Neutrophil (primary cell): ENCODE measurements at regions not wholly inside any gene's neighbourhood (a gene's known extent, or its start where the extent isn't known, plus 50 kb on each side); places are given as distances from the start of the nearest gene placed in this dataset.

ENCODE experiments used
- H3K27ac ChIP-seq: fragments of 200-600 bp; sonication (generic); 2 replicates; pipeline ENCODE4 v1.5.1; 2016; ENCODE audit warnings: mild to moderate bottlenecking, moderate library complexity
- H3K27me3 ChIP-seq: fragments of 200-600 bp; sonication (generic); 2 replicates; pipeline ENCODE4 v1.6.0; 2016; ENCODE audit warnings: mild to moderate bottlenecking
- H3K36me3 ChIP-seq: fragments of 200-600 bp; sonication (generic); 2 replicates; pipeline ENCODE4 v1.5.1; 2017
- H3K4me1 ChIP-seq, 2 experiments: fragments of 200-600 bp in 1 of 2; sonication (generic) in 1 of 2; 1 replicate in 1 of 2; 2 replicates in 1 of 2; pipeline versions ENCODE4 v1.5.1 to v1.6.1; 2013 to 2016; ENCODE audit warnings: low read depth in 1 of 2, low read length in 1 of 2, mild to moderate bottlenecking in 1 of 2, moderate library complexity in 1 of 2; ENCODE audit not compliant: control insufficient read depth in 1 of 2, insufficient read depth in 1 of 2
- H3K4me3 ChIP-seq, 2 experiments: fragments of 200-600 bp in 1 of 2; sonication (generic) in 1 of 2; 1 replicate in 1 of 2; 2 replicates in 1 of 2; pipeline ENCODE4 v1.5.1; 2013 to 2016; ENCODE audit warnings: low read depth in 1 of 2, low read length in 1 of 2, mild to moderate bottlenecking in 1 of 2, moderate library complexity in 1 of 2
- H3K9me3 ChIP-seq: fragments of 200-600 bp; sonication (generic); 2 replicates; pipeline ENCODE4 v1.5.1; 2016
- TF ChIP-seq, protein P1 (sequence below): fragments of 200-600 bp; sonication (generic); IDR thresholded peaks from 2 replicates; pipeline ENCODE4 v1.5.1; 2016; ENCODE audit warnings: antibody characterized with exemption

DNA sequence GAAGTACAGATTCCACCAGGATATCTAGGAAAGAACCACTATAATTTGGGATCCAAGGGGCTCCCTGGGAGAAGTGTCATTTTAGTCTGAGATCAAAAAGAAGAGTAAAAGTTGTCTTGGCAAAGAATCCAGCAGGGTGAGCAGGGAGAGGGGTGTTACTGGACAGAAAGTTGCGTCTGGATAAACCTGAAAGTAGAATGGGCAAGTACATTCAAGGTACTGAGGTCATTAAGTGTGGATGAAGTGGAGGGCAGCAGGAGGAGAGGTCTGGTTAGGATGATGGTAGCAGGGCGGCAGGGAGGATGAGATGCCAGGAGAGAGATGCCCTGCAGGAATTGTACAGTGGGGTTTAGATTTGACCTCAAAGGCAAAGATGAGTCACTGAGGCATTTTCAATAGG is 253.3 kb downstream of the KLF13 start:
- H3K27ac ChIP-seq: no peak overlapping the region
- TF ChIP-seq, protein P1, sequence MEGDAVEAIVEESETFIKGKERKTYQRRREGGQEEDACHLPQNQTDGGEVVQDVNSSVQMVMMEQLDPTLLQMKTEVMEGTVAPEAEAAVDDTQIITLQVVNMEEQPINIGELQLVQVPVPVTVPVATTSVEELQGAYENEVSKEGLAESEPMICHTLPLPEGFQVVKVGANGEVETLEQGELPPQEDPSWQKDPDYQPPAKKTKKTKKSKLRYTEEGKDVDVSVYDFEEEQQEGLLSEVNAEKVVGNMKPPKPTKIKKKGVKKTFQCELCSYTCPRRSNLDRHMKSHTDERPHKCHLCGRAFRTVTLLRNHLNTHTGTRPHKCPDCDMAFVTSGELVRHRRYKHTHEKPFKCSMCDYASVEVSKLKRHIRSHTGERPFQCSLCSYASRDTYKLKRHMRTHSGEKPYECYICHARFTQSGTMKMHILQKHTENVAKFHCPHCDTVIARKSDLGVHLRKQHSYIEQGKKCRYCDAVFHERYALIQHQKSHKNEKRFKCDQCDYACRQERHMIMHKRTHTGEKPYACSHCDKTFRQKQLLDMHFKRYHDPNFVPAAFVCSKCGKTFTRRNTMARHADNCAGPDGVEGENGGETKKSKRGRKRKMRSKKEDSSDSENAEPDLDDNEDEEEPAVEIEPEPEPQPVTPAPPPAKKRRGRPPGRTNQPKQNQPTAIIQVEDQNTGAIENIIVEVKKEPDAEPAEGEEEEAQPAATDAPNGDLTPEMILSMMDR: no peak
- H3K9me3 ChIP-seq: no peaks in the 10 kb centered on the region
- no peaks in the 10 kb centered on the region for H3K36me3 ChIP-seq
- no peaks in the 10 kb centered on the region for H3K4me1 ChIP-seq
- no peaks in the 10 kb centered on the region for H3K27me3 ChIP-seq
- no peak overlapping the region for H3K4me3 ChIP-seq

DNA sequence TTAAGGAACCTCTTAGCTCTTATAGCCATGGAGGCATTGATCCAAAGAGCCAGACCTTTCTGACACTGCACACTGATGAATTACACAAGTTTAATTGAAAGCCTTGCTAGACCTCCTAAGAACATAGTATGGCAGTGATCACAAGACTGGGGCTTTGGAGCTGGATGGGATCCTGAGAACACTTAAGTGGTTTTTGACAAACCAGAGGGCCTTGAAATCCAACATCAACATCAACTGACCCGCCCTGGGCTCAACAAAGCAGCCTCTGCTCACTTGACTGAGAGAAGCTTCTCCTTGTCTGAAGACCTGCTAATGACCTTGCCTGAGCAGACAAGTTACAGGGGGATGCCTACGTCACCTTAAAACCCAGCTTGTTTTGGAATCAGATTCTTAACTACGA is 257.6 kb downstream of the KLF13 start:
- H3K27ac ChIP-seq: no peak overlapping the region
- H3K27me3 ChIP-seq: no peaks in the 10 kb centered on the region
- TF ChIP-seq, protein P1: no peak
- H3K4me3 ChIP-seq: no peak overlapping the region
- no peaks in the 10 kb centered on the region for H3K36me3 ChIP-seq
- H3K9me3 ChIP-seq: no peaks in the 10 kb centered on the region
- no peaks in the 10 kb centered on the region for H3K4me1 ChIP-seq

DNA sequence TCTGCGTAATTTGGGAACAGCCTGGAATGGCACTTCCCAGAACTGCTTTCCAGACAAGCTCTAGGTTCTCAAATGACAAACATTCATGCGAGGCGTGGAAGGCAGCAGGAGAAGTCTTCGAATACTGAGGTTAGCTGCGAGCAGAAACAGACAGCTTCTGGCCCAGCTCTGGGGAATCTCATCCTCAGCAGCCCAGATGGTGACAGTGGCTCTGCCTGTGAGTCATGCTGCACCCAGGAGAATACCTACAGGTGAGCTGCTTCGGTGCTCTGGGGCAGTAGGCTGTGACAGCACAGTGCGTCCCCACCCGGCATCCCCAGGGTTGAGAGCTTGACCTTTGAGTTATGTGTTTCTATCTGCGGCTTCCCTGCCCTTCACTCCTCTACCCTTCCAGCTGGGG is 258.6 kb downstream of the KLF13 start:
- Histone ChIP-seq H3K36me3 (no peaks in the 10 kb centered on the region), H3K4me1 (no peaks in the 10 kb centered on the region), H3K9me3 (no peaks in the 10 kb centered on the region), H3K27ac (no peak overlapping the region), H3K27me3 (no peaks in the 10 kb centered on the region), H3K4me3 (no peak overlapping the region)
- TF ChIP-seq, protein P1: no peak

DNA sequence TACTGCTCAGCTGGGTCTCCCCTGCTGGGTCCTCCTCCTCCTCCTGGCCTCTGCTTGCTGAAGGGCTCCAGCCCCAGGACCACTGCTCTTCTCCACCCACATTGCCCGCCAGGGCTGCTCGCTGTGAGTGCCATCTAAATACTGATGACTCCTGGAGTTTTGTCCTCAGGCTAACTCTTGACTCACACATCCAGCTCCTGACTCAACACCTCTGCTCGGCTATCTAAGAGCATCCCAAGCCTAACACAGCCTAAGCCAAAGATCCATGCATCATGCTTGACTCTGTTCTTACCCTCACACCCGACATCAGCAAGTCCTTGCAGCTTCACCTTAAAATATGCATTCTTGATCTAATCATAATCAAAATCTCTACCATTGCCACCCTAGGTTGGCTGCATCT is 260.2 kb downstream of the KLF13 start:
- Histone ChIP-seq H3K27ac (no peak overlapping the region), H3K36me3 (no peaks in the 10 kb centered on the region), H3K4me3 (no peak overlapping the region), H3K9me3 (no peaks in the 10 kb centered on the region), H3K4me1 (no peaks in the 10 kb centered on the region), H3K27me3 (no peaks in the 10 kb centered on the region)
- TF ChIP-seq, protein P1: no peak

DNA sequence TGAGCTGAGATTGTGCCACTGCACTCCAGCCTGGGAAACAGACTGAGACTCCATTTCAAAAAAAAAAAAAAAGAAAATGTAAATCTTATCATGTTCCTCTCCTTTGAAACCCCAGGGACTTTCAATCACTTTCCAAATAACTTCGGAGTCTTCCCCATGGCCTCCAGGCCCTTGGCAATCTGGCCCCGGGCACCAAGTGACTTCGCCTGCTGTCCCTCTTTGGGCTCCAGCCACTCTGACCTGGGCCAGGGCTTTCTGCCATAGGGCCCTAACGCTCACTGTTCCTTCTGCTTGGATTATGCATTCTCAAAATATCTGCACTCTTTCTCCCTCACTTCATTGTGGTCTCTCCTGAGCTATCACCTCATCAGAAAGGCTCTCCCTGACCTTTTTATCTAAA is 260.9 kb downstream of the KLF13 start:
- TF ChIP-seq, protein P1: no peak
- no peaks in the 10 kb centered on the region for H3K36me3 ChIP-seq
- no peak overlapping the region for H3K4me3 ChIP-seq
- no peaks in the 10 kb centered on the region for H3K9me3 ChIP-seq
- no peak overlapping the region for H3K27ac ChIP-seq
- H3K27me3 ChIP-seq: no peaks in the 10 kb centered on the region
- no peaks in the 10 kb centered on the region for H3K4me1 ChIP-seq

DNA sequence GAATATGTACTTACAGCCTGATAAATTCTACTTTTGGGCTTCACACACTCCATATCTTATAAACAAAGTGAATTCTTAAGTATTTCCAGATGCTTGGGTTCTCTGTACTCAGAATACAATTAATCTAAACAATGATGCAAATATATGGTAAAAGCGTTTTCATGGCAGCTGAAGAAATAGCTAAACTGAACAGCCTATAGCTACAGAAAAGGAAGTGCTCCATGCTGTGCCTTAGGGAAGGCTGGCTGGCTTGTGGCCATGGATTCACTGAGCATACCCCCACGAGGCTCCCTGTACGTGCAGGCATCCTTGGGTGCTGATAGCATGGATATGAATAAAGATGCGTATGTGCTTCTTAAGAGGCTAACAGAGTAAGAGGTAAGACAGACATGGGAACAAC is 264.0 kb downstream of the KLF13 start:
- H3K4me3 ChIP-seq: no peak overlapping the region
- no peaks in the 10 kb centered on the region for H3K36me3 ChIP-seq
- H3K9me3 ChIP-seq: no peaks in the 10 kb centered on the region
- TF ChIP-seq, protein P1: no peak
- no peak overlapping the region for H3K27ac ChIP-seq
- no peaks in the 10 kb centered on the region for H3K27me3 ChIP-seq
- H3K4me1 ChIP-seq: no peaks in the 10 kb centered on the region
